ENCODE measurements at regions not wholly inside any gene's neighbourhood (a gene's known extent, or its start where the extent isn't known, plus 50 kb on each side); places are given as distances from the start of the nearest gene placed in this dataset.

DNA sequence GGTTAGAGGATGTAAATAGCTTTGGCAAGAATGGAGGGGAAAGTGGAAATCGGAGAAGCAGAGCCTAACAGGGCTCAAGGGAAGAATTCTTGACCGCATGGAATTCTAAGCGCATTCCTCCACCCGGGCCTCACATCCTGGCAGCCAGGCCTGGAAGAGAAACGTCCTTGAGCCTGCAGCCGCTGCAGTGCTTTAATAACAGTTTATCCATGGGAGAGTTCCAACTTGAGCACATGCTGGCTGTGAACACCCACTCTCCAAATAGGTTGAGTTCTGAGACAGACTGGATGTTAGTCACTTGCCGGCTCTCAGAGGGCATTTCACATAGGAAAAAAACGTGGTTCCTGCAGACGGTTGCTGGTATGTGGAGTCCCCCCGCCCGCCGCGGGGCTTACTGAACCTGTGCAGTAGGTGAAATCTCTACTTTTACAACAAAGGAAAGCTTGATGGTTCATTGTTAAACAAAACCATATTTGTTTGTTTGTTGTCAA lies 61.4 kb upstream of the STEAP1B start:
- Mint-ChIP-seq H3K9me3 (no peaks in the 10 kb centered on the region), H3K4me1 (peaks cover 6 to 9% of the 10 kb centered on the region in 2 donors), H3K4me3 (no peak overlapping the region), H3K36me3 (no peaks in the 10 kb centered on the region), H3K27ac (no peak overlapping the region), H3K27me3 (ENCODE audit: low read depth in 2 of 2) (peaks cover 16 to 35% of the 10 kb centered on the region in 2 donors)
- DNase-seq = no peak
- Histone ChIP-seq H3K4me3 (ENCODE audit: low read length) (no peak overlapping the region), H3K27ac (ENCODE audit: low read length) (no peak overlapping the region), H3K27me3 (ENCODE audit: control insufficient read depth, insufficient read depth, low read length) (peaks cover 12% of the 10 kb centered on the region), H3K9me3 (ENCODE audit: control insufficient read depth, insufficient read depth, low read length) (no peaks in the 10 kb centered on the region), H3K4me1 (ENCODE audit: control insufficient read depth, insufficient read depth, low read length) (peaks cover 23% of the 10 kb centered on the region), H3K36me3 (ENCODE audit: control insufficient read depth, insufficient read depth, low read length) (no peaks in the 10 kb centered on the region)
- ATAC-seq = no peak
- TF ChIP-seq, protein P1, sequence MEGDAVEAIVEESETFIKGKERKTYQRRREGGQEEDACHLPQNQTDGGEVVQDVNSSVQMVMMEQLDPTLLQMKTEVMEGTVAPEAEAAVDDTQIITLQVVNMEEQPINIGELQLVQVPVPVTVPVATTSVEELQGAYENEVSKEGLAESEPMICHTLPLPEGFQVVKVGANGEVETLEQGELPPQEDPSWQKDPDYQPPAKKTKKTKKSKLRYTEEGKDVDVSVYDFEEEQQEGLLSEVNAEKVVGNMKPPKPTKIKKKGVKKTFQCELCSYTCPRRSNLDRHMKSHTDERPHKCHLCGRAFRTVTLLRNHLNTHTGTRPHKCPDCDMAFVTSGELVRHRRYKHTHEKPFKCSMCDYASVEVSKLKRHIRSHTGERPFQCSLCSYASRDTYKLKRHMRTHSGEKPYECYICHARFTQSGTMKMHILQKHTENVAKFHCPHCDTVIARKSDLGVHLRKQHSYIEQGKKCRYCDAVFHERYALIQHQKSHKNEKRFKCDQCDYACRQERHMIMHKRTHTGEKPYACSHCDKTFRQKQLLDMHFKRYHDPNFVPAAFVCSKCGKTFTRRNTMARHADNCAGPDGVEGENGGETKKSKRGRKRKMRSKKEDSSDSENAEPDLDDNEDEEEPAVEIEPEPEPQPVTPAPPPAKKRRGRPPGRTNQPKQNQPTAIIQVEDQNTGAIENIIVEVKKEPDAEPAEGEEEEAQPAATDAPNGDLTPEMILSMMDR (IDR thresholded peaks at IDR 0.05) = no peak
- 85% methylated on average over 9 of the region's 13 CpGs for WGBS (ENCODE audit: insufficient coverage)
- intact Hi-C loops (cut with micrococcal nuclease) = loop anchor here (2.0 kb wide), 2 partner anchors 165 to 221 kb away; partner anchors contain the start of gene IL6

DNA sequence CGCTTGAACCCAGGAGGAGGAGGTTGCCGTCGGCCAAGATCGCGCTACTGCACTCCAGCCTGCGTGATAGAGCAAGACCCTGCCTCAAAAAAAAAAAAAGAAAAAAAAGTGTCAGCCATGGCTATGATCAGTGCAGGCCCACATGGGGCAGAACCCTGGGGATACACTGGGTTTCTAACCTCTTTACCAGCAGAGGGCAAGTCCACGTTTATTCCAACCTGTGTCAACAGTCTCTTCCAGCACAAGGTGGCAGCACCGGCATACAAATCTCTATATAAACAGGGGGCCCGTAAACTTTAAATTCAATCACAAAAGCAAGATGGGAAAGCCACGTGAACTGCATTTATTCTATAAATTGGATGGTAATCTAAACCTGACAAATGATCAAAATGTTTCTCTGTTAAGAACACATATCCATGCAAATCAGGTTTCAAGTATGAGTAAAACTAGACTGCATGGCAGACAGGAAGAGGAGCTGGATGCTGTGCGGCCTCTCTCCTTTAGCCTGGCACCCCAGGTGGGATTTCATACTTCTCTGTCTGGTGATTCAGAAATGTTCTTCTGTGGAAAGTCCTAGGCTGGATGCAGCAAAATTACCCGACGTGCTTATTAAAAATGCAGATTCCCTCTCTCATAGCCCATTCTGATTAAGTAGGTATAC lies 60.0 kb upstream of the STEAP1B start:
- no peaks in the 10 kb centered on the region for H3K9me3 ChIP-seq (ENCODE audit: control insufficient read depth, insufficient read depth, low read length)
- TF ChIP-seq, protein P1 (IDR thresholded peaks at IDR 0.05) = peak; percentile 70
- Mint-ChIP-seq H3K27me3 (ENCODE audit: low read depth in 2 of 2) (peaks cover 8 to 23% of the 10 kb centered on the region in 2 donors), H3K27ac (no peak overlapping the region), H3K36me3 (no peaks in the 10 kb centered on the region), H3K9me3 (no peaks in the 10 kb centered on the region), H3K4me1 (peaks cover 0 to 4% of the 10 kb centered on the region in 2 donors), H3K4me3 (no peak overlapping the region)
- intact Hi-C loops (cut with micrococcal nuclease) = loop anchor here (1.0 to 2.0 kb wide), 3 partner anchors 167 to 495 kb away; partner anchors contain the start of gene IL6
- peak; percentile 75 to 86 (median 77) for ATAC-seq
- no peaks in the 10 kb centered on the region for H3K36me3 ChIP-seq (ENCODE audit: control insufficient read depth, insufficient read depth, low read length)
- no peak overlapping the region for H3K27ac ChIP-seq (ENCODE audit: low read length)
- WGBS (ENCODE audit: insufficient coverage) = 45% methylated on average over 10 of the region's 13 CpGs
- H3K4me1 ChIP-seq (ENCODE audit: control insufficient read depth, insufficient read depth, low read length) = peaks cover 16% of the 10 kb centered on the region
- DNase-seq = peak; percentile 23 to 82
- H3K27me3 ChIP-seq (ENCODE audit: control insufficient read depth, insufficient read depth, low read length) = peaks cover 12% of the 10 kb centered on the region
- H3K4me3 ChIP-seq (ENCODE audit: low read length) = no peak overlapping the region

DNA sequence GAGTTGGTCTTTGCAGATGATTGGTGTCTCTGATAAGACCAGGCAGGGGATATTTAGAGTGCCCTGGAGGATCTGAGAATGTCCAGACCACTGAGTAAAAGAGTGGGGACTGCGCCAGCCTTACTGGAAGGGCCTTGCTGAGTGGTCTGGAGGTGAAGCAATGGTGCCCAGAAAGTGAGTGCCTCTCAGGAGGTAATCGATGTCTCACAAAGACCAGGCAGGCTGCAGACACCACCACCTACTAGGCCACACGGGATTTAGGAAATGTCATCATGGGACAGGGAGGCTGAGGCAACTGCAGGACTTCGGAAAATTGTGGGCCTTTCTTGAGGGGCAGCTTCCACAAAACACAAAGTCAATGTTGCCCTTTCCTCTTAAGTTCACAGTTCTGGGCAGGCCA lies 57.2 kb upstream of the STEAP1B start:
- DNase-seq (no peak), ATAC-seq (no peak)
- intact Hi-C loops (cut with micrococcal nuclease) = no loop called here
- Histone ChIP-seq H3K27ac (ENCODE audit: low read length) (no peak overlapping the region), H3K27me3 (ENCODE audit: control insufficient read depth, insufficient read depth, low read length) (no peaks in the 10 kb centered on the region), H3K9me3 (ENCODE audit: control insufficient read depth, insufficient read depth, low read length) (no peaks in the 10 kb centered on the region), H3K4me1 (ENCODE audit: control insufficient read depth, insufficient read depth, low read length) (no peaks in the 10 kb centered on the region), H3K4me3 (ENCODE audit: low read length) (no peak overlapping the region), H3K36me3 (ENCODE audit: control insufficient read depth, insufficient read depth, low read length) (no peaks in the 10 kb centered on the region)
- no peak overlapping the region for H3K4me3 Mint-ChIP-seq
- peaks cover 13 to 18% of the 10 kb centered on the region in 2 donors for H3K27me3 Mint-ChIP-seq (ENCODE audit: low read depth in 2 of 2)
- no peak overlapping the region for H3K27ac Mint-ChIP-seq
- no peaks in the 10 kb centered on the region for H3K9me3 Mint-ChIP-seq
- TF ChIP-seq, protein P1 (IDR thresholded peaks at IDR 0.05) = no peak
- 95% methylated on average over 4 of the region's 4 CpGs for WGBS (ENCODE audit: insufficient coverage)
- H3K4me1 Mint-ChIP-seq = no peaks in the 10 kb centered on the region
- H3K36me3 Mint-ChIP-seq = no peaks in the 10 kb centered on the region
